ENCODE measurements at regions not wholly inside any gene's neighbourhood (a gene's known extent, or its start where the extent isn't known, plus 50 kb on each side); places are given as distances from the start of the nearest gene placed in this dataset.
A peak's percentile ranks its signal among the peaks of the same experiment; 100 is the strongest.
"Not testable (repeated sequence)": the region's sequence is repeated elsewhere in the genome, so short reads cannot be mapped to it uniquely, and the experiment has no call there.

DNA sequence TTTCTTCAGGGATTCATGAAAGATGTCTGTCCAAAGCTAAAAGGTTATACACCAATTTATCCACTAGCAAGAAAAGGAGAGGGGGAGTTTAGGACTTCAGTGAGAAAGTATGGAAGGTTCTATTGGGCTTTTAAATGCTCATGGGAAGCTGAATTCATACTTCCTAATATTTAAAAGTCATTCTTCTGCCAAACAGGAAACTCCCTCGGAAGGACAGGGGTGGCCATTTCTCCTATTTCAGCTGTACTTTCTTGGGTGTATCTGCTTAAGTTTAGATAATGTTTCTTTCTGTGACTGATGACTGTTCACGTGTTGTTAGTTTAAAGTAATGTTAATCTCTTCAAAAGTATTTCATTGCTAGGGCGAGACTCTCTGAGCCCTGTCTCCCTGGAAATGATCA, 80.5 kb upstream of the IFNGR1 start:
- TF ChIP-seq, protein P1, sequence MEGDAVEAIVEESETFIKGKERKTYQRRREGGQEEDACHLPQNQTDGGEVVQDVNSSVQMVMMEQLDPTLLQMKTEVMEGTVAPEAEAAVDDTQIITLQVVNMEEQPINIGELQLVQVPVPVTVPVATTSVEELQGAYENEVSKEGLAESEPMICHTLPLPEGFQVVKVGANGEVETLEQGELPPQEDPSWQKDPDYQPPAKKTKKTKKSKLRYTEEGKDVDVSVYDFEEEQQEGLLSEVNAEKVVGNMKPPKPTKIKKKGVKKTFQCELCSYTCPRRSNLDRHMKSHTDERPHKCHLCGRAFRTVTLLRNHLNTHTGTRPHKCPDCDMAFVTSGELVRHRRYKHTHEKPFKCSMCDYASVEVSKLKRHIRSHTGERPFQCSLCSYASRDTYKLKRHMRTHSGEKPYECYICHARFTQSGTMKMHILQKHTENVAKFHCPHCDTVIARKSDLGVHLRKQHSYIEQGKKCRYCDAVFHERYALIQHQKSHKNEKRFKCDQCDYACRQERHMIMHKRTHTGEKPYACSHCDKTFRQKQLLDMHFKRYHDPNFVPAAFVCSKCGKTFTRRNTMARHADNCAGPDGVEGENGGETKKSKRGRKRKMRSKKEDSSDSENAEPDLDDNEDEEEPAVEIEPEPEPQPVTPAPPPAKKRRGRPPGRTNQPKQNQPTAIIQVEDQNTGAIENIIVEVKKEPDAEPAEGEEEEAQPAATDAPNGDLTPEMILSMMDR (IDR thresholded peaks at IDR 0.05) = no peak
- Histone ChIP-seq H3K4me1 (ENCODE audit: control insufficient read depth in 1 of 2, insufficient read depth in 1 of 2, low read depth in 1 of 2, low read length in 1 of 2) (peaks cover 5 to 14% of the 10 kb centered on the region in 2 experiments), H3K36me3 (no peaks in the 10 kb centered on the region), H3K4me3 (ENCODE audit: low read depth in 1 of 2, low read length in 1 of 2) (no peak overlapping the region), H3K27me3 (no peaks in the 10 kb centered on the region), H3K9me3 (no peaks in the 10 kb centered on the region), H3K27ac (no peak overlapping the region)

DNA sequence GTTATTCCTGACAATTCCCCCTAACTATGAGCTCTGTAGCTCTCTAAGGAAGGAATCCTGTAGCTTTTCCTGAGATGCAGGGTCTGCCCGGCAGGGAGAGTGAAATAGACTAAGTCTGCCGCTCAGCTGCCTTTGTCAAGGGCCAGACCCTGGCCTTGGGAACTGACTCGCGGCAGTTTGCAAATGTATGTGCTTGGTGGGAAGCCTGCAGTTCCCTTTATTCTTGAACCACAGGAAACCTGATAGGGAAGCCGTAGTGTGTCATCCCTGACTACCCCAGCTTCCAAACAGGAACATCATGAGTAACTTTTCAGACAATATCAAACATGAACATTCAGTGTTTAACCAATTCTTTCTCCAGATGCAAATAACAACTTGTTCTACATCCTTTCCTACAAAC, 78.7 kb upstream of the IFNGR1 start:
- Histone ChIP-seq H3K4me3 (ENCODE audit: low read depth in 1 of 2, low read length in 1 of 2) (no peak overlapping the region), H3K27me3 (no peaks in the 10 kb centered on the region), H3K27ac (no peak overlapping the region), H3K9me3 (no peaks in the 10 kb centered on the region), H3K36me3 (no peaks in the 10 kb centered on the region), H3K4me1 (ENCODE audit: control insufficient read depth in 1 of 2, insufficient read depth in 1 of 2, low read depth in 1 of 2, low read length in 1 of 2) (peaks cover 5 to 14% of the 10 kb centered on the region in 2 experiments)
- TF ChIP-seq, protein P1 (IDR thresholded peaks at IDR 0.05) = no peak

DNA sequence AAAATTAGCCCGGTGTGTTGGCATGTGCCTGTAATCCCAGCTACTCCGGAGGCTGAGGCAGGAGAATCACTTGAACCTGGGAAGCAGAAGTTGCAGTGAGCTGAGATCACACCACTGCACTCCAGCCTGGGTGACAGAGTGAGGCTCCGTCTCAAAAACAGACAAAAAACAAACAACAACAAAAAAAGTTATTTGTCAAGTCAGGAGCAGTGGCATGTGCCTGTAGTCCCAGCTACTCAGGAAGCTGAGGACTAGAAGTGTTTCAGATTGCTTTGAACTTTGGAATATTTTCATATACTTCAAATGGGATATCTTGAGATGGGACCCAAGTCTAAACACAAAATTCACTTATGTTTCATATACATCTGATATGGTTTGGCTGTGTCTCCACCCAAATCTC, 73.1 kb upstream of the IFNGR1 start:
- not testable (repeated sequence) for H3K9me3 ChIP-seq, H3K27ac ChIP-seq, H3K36me3 ChIP-seq, H3K27me3 ChIP-seq
- Histone ChIP-seq H3K4me1 (ENCODE audit: control insufficient read depth in 1 of 2, insufficient read depth in 1 of 2, low read depth in 1 of 2, low read length in 1 of 2) (peaks cover 21 to 25% of the 10 kb centered on the region in 2 experiments), H3K4me3 (ENCODE audit: low read depth in 1 of 2, low read length in 1 of 2) (peak overlapping the region in 1 of 2 experiments; percentile 3)

DNA sequence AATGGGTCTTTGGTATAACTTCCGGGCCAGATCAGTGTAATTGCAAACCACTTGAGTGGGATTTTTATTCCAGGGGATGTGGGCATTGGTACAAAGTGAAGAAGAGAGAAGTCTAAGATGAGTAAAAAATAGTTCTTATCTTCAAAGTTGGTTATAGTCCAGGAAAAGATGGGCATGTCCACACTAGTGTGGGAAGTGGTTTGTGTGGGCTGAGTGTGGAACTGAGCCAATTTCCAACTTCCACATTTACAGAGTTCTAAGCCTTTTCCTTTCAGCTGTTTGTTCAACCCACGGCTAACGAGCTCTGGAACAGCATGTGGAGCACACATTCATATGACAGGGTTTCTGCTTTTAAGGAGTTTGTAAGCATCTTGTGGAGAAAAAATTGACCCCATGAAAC, 72.3 kb upstream of the IFNGR1 start:
- TF ChIP-seq, protein P1 (IDR thresholded peaks at IDR 0.05) = no peak
- H3K27me3 ChIP-seq = no peaks in the 10 kb centered on the region
- peaks cover 21 to 25% of the 10 kb centered on the region in 2 experiments for H3K4me1 ChIP-seq (ENCODE audit: control insufficient read depth in 1 of 2, insufficient read depth in 1 of 2, low read depth in 1 of 2, low read length in 1 of 2)
- peak overlapping the region; percentile 58 for H3K27ac ChIP-seq
- H3K4me3 ChIP-seq (ENCODE audit: low read depth in 1 of 2, low read length in 1 of 2) = peak overlapping the region; percentile 3 to 5
- no peaks in the 10 kb centered on the region for H3K9me3 ChIP-seq
- no peaks in the 10 kb centered on the region for H3K36me3 ChIP-seq

DNA sequence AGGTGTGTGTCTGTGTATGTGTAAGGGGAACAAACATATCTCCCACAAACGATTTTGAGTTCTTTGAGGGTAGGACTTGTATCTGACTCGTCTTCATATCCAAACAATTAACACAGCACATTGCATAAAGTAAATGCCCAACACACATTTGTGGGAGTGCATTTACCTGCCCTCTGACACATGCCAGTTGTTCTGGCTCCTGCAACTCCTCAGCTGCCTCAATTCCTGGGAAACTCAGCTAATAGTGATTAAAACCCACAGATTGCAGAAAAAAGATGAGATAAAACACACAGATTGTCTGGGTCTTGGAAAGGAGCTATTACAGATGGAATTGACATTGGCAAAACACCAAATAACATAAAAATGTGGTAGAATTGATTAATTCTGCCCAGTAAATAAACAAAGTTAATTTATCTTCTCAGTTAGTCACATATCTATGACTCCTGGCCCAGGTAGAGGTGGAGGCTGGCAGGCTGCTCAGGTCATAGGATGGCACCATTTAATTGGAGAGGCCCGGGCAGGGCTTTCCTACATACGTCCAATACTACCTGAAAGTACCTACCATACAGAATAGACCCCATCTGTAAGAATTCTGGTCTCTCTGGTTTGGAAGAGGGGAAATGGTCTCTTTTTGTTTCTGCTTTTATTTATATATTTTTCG, 71.5 kb upstream of the IFNGR1 start:
- TF ChIP-seq, protein P1 (IDR thresholded peaks at IDR 0.05) = no peak
- peaks cover 21 to 25% of the 10 kb centered on the region in 2 experiments for H3K4me1 ChIP-seq (ENCODE audit: control insufficient read depth in 1 of 2, insufficient read depth in 1 of 2, low read depth in 1 of 2, low read length in 1 of 2)
- H3K4me3 ChIP-seq (ENCODE audit: low read depth in 1 of 2, low read length in 1 of 2) = peak overlapping the region in 1 of 2 experiments; percentile 3

DNA sequence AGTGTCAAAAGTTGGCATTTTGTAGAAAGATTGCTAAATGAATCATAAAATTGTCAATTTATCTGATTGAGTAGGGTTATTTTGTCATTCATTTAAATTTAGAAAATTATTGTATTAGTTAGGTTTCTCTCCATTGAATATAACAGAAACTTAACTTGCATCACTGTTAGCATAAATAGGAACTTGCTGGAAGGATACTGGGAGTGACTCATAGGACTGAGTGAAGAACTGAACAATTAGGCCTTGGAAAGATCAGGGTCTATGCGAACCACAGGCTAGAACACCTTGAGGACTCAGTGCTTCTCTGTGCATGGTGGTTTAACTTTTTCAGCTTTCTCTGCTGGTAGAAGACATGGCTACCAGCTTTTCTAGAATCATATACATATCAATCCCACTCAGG, 67.7 kb upstream of the IFNGR1 start:
- Histone ChIP-seq H3K27ac (no peak overlapping the region), H3K36me3 (no peaks in the 10 kb centered on the region), H3K4me1 (ENCODE audit: control insufficient read depth in 1 of 2, insufficient read depth in 1 of 2, low read depth in 1 of 2, low read length in 1 of 2) (peaks cover 24 to 25% of the 10 kb centered on the region in 2 experiments), H3K27me3 (no peaks in the 10 kb centered on the region), H3K9me3 (no peaks in the 10 kb centered on the region), H3K4me3 (ENCODE audit: low read depth in 1 of 2, low read length in 1 of 2) (no peak overlapping the region)
- TF ChIP-seq, protein P1 (IDR thresholded peaks at IDR 0.05) = no peak

More for the DNA sequence above, 71.5 kb upstream of the IFNGR1 start:
- Histone ChIP-seq H3K27me3 (no peaks in the 10 kb centered on the region), H3K36me3 (no peaks in the 10 kb centered on the region), H3K27ac (peak overlapping the region; percentile 58), H3K9me3 (no peaks in the 10 kb centered on the region)

Data from neutrophil (primary cell).